SK-N-SH treated with all-trans-retinoic acid at 6 μM for 48 hours (cell line): ENCODE measurements at regions not wholly inside any gene's neighbourhood (a gene's known extent, or its start where the extent isn't known, plus 50 kb on each side); places are given as distances from the start of the nearest gene placed in this dataset.

ENCODE experiments used
- ARNTL ChIP-seq: fragments of 450-650 bp; formaldehyde crosslinking; IDR thresholded peaks from 2 replicates; pipeline ENCODE4 v1.5.0; 2020; ENCODE audit warnings: low read depth, mild to moderate bottlenecking, moderate library complexity, borderline replicate concordance
- CREB5 ChIP-seq: fragments of 250-450 bp; sonication (Bioruptor Pico); IDR thresholded peaks from 2 replicates; pipeline ENCODE4 v1.5.1; 2020; ENCODE audit warnings: low read depth, mild to moderate bottlenecking, moderate library complexity
- CSDC2 ChIP-seq: fragments of 250-450 bp; sonication (Bioruptor Pico); IDR thresholded peaks from 2 replicates; pipeline ENCODE4 v1.5.0; 2020; ENCODE audit warnings: mild to moderate bottlenecking, moderate library complexity
- CSRNP3 ChIP-seq: fragments of 250-450 bp; sonication (Bioruptor Pico); IDR thresholded peaks from 2 replicates; pipeline ENCODE4 v1.5.1; 2021; ENCODE audit warnings: mild to moderate bottlenecking, moderate library complexity
- ESRRG ChIP-seq: fragments of 250-450 bp; sonication (Bioruptor Pico); IDR thresholded peaks from 2 replicates; pipeline ENCODE4 v1.6.1; 2021; ENCODE audit warnings: mild to moderate bottlenecking
- PATZ1 ChIP-seq: fragments of 250-450 bp; sonication (Bioruptor Pico); IDR thresholded peaks from 2 replicates; pipeline ENCODE4 v1.8.0; 2020; ENCODE audit warnings: mild to moderate bottlenecking, moderate library complexity, borderline replicate concordance
- PPARA ChIP-seq: fragments of 250-450 bp; sonication (Bioruptor Pico); IDR thresholded peaks from 2 replicates; pipeline ENCODE4 v1.5.0; 2020; ENCODE audit warnings: mild to moderate bottlenecking, borderline replicate concordance
- RARB ChIP-seq: fragments of 250-450 bp; sonication (Bioruptor Pico); IDR thresholded peaks from 2 replicates; pipeline ENCODE4 v1.8.0; 2021; ENCODE audit warnings: mild to moderate bottlenecking, moderate library complexity
- SNAI2 ChIP-seq: fragments of 250-450 bp; sonication (Bioruptor Pico); IDR thresholded peaks from 2 replicates; pipeline ENCODE4 v1.5.0; 2020; ENCODE audit warnings: mild to moderate bottlenecking, moderate library complexity
- TCF4 ChIP-seq: fragments of 250-450 bp; sonication (Bioruptor Pico); IDR thresholded peaks from 2 replicates; pipeline ENCODE4 v1.8.0; 2021; ENCODE audit warnings: mild to moderate bottlenecking, moderate library complexity, borderline replicate concordance
- TSHZ2 ChIP-seq: fragments of 250-450 bp; sonication (Bioruptor Pico); IDR thresholded peaks from 2 replicates; pipeline ENCODE4 v1.5.0; 2020; ENCODE audit warnings: mild to moderate bottlenecking, moderate library complexity
- ZC3H10 ChIP-seq: fragments of 250-450 bp; sonication (Bioruptor Pico); IDR thresholded peaks from 2 replicates; pipeline ENCODE4 v1.5.1; 2021; ENCODE audit warnings: mild to moderate bottlenecking, moderate library complexity
- ZFP30 ChIP-seq: fragments of 450-650 bp; formaldehyde crosslinking; IDR thresholded peaks from 2 replicates; pipeline ENCODE4 v1.5.0; 2022; ENCODE audit warnings: mild to moderate bottlenecking, moderate library complexity
- ZNF8 ChIP-seq: fragments of 450-650 bp; formaldehyde crosslinking; IDR thresholded peaks from 2 replicates; pipeline ENCODE4 v1.5.0; 2020; ENCODE audit warnings: mild to moderate bottlenecking, moderate library complexity

GRCh38 chr12:125305231-125305630 lies 240.0 kb downstream of the AACS start:
- TF ChIP-seq ZNF8 (CRISPR knock-in tag) (no peak), PATZ1 (no peak), CSDC2 (no peak), RARB (CRISPR knock-in tag) (no peak), CSRNP3 (CRISPR knock-in tag) (no peak), ARNTL (no peak), ZFP30 (CRISPR knock-in tag) (no peak), TSHZ2 (no peak), ZC3H10 (CRISPR knock-in tag) (no peak), ESRRG (CRISPR knock-in tag) (no peak), SNAI2 (CRISPR knock-in tag) (no peak), TCF4 (CRISPR knock-in tag) (no peak), CREB5 (CRISPR knock-in tag) (no peak), PPARA (CRISPR knock-in tag) (no peak)
